Fibroblast of upper back skin (primary cell): ENCODE measurements at regions not wholly inside any gene's neighbourhood (a gene's known extent, or its start where the extent isn't known, plus 50 kb on each side); places are given as distances from the start of the nearest gene placed in this dataset.
"Not testable (repeated sequence)": the region's sequence is repeated elsewhere in the genome, so short reads cannot be mapped to it uniquely, and the experiment has no call there.

Experiments used
- DNase-seq: peaks from one replicate; pipeline ENCODE4 v3.0.0-alpha.2; 2013

DNA sequence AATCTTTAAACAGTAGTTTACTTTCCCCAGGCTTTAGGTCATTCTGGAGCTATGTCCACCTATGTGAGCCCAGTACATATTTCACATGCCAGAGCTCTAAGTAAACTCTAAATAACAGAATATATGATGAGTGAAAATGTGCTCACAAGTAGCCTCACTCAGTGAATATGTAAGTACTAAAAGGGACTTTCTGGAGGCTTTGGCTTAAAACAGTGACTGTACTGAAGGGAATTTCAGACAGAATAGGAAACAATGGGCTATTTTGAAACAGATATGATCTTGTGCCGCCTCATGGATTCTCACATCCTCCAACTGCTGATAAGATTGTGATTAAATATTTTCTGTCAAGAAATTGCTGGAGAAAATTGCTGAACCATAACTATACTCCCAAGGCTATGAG, 747.9 kb downstream of the SOCS6 start:
- peak; percentile 25 for DNase-seq

DNA sequence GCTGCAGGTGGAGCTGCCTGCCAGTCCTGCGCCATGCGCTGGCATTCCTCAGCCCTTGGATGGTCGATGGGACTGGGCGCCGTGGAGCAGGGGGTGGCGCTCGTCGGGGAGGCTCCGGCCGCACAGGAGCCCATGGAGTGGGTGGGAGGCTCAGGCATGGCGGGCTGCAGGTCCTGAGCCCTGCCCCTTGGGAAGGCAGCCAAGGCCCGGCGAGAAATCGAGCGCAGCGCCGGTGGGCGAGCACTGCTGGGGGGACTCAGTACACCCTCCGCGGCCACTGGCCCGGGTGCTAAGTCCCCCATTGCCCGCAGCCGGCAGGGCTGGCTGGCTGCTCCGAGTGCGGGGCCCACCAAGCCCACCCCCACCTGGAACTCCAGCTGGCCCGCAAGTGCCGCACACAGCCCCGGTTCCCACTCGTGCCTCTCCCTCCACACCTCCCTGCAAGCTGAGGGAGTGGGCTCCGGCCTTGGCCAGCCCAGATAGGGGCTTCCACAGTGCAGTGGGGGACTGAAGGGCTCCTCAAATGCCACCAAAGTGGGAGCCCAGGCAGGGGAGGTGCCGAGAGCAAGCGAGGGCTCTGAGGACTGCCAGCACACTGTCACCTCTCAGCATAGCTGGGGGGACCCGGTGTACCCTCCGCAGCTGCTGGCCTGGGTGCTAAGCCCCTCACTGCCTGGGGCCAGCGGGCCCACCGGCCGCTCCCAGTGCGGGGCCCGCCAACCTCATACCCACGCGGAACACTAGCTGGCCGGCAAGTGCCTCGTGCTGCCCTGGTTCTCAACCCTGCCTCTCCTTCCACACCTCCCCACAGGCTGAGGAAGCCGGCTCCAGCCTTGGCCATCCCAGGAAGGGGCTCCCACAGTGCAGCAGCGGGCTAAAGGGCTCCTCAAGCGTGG, 742.7 kb downstream of the SOCS6 start:
- not testable (repeated sequence) for DNase-seq

DNA sequence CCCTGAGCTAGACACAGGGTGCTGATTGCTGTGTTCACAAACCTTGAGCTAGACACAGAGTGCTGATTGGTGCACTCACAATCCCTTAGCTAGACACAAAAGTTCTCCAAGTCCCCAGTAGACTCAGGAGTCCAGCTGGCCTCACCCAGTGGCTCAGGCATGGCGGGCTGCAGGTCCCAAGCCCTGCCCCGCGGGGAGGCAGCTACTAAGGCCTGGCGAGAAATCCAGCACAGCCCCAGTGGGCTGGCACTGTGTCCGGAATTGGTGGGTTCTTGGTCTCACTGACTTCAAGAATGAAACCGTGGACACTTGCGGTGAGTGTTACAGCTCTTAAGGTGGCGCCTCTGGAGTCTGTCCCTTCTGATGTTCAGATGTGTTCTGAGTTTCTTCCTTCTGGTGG, 741.2 kb downstream of the SOCS6 start:
- not testable (repeated sequence) for DNase-seq

DNA sequence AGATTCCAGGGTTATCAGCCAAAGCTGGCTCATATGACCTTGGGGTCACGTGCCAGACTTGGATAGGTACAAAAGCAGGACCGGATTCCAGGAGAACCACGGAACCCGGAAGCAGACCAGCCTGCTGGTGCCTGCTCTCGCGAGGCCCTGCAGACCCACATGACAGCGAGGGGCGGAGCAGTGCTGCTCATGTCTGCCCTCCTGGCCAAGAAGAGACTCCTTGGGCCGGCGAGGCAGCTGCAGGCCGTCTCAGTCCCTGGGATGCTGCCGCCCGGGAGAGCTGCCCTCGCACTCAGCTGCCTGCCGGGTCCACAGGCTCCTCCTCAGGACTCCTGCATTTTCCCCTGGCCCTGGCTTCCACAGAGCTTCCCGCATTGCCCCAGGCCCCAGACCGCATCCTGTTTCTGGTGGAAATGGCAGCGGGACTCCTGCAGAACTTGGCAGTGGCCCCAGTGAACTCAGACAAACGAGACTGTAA, 739.5 kb downstream of the SOCS6 start:
- DNase-seq = no peak

DNA sequence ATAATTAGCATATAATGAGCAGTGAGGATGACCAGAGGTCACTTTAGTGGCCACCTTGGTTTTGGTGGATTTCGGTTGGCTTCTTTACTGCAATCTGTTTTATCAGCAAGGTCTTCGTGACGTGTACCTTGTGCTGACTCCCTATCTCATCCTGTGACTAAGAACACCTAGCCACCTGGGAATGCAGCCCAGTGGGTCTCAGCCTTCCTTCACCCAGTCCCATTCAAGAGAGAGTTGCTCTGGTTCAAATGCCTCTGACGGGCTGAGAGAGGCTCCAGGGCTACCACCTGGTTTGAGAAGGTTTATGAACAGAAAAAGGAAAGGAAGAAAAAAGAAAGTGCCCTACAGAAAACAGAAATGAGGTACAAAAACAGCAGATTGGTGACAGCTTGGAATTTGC, 738.7 kb downstream of the SOCS6 start:
- DNase-seq = no peak

DNA sequence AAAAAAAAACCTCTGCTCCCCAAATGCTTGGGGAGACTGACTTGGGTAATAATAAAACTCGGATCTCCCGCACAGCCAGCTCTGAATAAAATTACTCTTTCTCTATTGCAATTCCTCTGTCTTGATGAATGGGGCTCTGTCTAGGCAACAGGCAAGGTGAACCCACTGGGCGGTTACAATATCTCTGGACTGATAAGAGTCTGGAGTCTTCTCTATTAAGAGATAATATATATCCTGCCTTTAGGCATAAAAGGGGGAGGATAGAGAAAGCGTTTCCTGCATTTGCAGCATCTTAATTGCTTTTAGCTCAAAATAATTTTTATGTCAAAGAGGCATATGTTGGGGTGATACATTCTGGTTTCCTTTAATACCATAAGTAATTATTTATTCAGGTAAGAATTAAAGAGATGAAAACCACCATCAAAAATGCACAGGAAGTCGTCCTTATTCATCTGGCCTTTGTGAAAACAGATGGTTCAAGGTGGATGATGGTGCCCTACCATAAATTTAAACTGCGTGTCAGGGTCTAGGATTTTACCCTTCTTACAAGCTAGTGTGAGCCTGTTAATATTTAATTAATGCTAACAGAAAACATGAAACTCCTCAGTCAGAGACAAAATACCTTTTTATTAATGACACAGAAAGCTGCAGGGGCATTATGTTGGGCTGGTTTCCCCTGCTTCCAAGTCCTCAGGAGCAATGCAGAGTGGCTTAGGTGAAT, 736.8 kb downstream of the SOCS6 start:
- DNase-seq = no peak

DNA sequence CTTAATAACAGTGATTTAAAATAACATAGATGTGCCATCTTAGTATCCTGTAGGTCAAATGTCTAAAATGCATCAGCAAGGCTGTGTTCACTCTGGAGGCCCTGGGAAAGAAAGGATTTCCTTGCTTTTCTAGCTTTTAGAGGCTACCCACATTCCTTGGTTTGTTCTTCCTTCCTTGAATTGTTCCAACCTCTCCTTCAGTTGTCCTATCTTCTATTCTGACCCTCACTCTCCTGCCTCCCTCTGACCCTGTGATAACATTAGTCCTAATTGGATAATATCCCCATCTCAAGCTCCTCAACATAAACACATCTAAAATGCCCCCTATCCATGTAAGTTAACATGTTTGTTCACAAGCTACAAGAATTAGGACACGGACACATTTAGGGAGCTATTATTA, 733.5 kb downstream of the SOCS6 start:
- no peak for DNase-seq

DNA sequence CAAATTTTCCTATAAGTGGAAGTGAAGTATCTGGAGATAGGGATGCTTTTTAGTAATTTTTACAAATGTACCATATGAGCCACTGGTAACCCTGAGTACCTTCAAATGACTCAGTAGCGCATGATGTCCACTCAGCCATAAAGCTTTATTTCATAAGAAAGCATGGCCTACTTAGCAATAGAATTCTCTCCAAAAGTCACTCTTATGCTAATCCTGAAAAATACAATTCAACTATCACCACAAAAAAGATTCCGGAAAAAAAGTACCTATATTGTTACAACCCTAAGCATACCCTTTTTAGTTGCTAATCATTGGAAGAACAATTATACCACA, 732.2 kb downstream of the SOCS6 start:
- no peak for DNase-seq

DNA sequence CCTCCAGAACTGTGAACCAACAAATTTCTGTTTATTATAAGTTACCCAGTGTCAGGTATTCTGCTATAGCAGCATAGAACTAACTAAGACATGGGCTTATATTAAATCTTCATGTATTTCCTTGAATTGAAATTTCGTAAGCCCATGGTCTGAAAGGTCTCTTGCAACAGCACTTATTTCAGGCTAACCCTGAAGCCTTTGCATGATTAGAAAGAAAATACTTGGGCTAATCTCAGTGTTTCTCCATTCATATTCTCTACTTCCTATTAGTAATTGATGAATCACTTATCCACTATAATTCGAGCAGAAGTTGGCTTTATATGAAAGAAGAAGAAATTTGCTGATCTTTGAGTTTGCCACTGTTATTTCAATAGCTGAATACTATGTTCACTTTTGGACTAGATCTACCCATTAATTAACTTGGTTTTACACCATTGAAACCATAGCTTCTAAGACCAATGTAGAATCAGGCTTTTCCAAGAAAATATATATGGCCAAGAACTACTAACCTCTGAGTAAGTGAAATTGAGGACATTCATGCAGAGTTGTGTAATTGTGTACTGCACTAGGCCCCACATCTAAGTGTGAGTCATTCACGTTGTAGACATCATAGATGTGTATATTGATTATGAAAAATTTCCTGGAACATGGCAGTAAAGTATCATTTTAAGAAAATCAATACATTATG, 731.6 kb downstream of the SOCS6 start:
- DNase-seq = no peak

DNA sequence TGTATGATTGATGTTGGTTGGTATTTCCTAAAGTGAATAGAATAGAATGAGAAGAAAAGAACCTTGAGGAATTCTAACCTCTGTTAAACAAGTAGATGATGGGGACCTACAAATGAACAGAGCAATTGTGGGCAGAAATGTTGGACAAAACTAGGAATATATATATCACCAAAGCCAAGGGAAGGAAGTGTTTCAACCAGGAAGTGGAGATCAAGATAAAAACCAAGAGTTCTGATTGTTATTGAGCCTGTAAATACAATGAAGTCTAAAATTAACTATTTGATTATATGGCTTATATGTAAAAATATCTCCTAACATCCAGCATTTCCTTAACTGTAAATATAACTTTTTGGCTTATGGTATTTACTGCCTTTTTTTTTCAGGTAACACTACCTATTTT, 730.0 kb downstream of the SOCS6 start:
- no peak for DNase-seq

DNA sequence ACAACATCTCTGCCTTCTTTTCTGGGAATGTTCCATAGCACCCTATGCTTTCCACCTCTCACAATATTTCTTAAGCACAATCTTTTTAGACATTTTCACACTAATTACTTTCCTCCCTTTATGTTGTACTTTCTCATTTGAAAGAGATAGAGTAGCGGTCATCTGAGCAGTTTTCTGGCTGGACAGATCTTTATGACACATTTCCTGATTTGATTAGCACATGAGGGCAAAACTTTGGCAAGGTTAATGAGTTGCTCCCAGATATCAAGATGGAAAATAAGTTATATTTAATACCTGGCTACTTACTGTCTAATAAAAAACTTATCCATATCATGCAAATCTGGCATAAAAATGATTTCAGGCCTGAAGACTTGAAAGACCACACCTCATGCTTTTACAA, 723.9 kb downstream of the SOCS6 start:
- no peak for DNase-seq

DNA sequence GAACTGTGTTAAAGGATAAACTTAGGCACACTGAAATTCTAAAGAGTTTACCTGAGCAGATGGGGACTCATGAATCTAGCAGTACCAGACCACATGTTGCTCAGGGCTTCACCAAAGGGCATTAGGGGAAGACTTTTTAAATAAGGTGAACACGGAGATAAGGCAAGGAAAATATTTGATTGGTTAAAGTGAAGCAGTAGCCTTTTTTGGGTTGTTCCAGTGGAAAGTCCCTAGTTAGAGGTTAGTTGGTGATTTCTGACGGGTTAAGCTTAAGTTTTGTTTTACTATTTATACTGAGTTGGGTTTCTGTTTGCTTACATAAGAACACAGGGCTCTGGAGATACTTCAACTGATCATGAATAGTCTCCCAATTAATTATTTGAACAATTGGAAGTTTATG, 722.5 kb downstream of the SOCS6 start:
- DNase-seq = no peak

DNA sequence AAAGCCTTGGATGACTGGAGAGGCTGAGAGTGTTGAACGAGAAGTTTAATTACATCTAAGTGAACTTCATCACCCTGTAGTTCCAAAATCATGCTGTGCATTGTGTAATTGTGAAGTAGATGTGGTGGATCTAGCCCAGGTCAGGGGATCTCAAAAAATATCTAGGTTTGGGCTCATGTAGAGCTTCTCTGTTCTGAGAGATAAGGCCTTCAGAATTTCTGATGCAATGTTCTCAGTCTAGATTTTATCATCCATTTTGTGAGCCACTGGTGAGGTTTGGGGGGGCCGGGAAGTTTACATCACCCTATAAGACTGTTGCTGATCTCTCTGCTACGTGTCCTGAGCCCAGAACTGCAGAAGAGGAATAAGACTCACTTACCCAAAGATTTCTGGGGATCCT, 719.4 kb downstream of the SOCS6 start:
- DNase-seq = no peak

DNA sequence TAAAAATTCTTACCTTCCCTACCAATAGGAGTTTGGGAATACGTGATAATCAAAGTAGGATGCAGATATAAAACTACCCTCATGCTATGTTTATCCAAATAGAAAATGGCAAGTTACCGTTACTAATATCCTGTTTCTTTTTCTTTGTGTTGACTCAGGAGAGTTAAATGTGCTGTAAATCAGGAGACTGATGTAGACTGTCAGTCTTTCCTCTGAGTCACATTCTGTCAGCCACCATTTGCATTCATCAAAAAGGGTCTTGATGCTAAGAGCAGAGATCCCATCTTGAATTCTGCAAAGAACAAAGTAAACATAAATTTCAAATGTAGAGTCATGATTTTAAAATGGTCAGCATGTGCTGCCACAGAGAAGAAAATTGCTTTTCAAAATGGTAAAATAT, 712.8 kb downstream of the SOCS6 start:
- DNase-seq = peak; percentile 21

DNA sequence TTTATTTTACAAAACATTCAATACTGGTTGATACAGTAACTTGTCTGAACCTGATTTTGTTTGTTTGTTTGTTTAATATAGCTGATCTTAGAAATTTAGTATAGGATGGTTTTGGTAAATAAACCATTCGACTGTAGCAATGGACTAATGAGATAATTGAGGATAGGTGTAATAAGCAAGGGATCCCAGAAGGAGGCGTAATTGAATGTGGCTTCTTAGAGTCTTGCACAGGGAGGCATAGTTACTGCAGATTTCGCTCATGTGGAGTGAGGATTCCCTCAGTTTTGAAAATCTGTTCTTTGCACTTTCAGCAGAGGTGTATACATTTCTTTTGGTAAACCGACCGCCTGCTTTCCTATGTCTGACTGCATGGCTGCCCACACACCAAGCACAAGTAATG, 709.6 kb downstream of the SOCS6 start:
- DNase-seq = no peak

DNA sequence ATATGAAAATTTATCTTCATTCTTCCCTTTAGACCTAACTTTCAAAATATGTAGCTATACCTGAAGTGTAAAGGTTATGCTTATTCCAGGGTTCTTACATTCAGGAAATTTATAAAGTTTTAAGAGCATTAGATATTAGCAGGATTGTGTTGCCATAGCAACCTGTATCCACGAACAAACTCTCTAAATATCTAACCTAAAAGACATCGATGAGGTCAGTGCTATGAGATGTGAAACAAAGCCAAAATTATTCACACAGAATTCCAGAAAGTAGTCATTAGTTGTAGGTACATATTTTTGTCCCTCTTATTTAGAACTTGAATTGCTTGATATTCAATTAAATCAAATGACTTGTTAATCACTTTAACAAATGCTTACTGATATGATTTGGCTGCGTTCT, 705.3 kb downstream of the SOCS6 start:
- peak; percentile 25 for DNase-seq

DNA sequence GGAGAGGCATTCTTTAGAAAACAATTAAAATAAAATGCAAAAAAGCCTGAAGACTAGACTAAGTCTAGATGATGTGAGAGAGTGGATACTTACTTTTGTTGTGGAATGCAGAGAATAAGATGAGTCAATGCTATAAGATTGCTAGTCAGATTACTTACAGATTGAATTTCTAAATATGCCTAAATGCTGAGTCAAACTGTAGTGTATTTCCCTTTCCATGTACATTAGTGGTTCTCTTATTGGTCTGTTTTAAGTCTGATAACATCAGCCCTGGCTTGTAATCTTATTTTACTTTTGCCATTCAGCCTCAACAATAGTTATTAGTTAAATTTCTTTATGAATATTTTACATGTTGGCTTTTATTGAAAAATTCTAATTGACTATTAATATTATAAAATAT, 702.7 kb downstream of the SOCS6 start:
- DNase-seq = peak; percentile 43

DNA sequence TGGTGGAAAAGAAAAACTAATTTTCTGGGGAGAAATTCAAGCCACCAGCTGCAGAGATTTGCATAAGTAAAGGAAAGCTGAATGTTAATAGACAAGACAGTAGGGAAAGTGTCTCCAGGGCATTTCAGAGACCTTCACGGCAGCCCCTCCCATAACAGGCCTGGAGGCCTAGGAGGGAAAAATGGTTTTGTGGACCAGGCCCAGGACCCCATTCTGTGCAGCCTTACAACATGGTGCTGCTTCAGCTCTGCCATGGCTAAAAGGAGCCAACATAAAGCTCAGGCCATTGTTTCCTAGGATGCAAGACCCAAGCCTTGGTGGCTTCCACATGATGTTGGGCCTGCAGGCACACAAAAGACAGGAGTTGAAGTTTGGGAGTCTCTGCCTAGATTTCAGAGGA, 697.1 kb downstream of the SOCS6 start:
- no peak for DNase-seq

DNA sequence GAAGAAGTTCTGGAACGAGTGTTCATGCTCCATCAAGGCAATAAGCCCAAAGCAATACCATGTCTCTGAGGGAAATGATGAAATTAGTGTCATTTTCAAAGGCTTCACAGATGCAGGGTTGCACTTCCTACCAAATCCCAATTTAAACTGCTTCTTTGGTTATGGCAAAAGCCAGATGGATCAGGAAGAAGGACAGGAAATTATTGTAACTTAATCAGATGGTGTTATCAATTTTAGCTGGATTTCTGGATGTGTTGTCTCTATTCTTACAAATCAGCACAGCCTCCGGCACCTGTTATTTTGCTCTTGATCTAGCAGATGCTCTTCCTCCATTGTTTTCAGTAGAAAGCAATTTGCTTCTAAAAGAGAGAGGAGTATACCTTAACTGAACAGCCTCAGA, 693.4 kb downstream of the SOCS6 start:
- no peak for DNase-seq

DNA sequence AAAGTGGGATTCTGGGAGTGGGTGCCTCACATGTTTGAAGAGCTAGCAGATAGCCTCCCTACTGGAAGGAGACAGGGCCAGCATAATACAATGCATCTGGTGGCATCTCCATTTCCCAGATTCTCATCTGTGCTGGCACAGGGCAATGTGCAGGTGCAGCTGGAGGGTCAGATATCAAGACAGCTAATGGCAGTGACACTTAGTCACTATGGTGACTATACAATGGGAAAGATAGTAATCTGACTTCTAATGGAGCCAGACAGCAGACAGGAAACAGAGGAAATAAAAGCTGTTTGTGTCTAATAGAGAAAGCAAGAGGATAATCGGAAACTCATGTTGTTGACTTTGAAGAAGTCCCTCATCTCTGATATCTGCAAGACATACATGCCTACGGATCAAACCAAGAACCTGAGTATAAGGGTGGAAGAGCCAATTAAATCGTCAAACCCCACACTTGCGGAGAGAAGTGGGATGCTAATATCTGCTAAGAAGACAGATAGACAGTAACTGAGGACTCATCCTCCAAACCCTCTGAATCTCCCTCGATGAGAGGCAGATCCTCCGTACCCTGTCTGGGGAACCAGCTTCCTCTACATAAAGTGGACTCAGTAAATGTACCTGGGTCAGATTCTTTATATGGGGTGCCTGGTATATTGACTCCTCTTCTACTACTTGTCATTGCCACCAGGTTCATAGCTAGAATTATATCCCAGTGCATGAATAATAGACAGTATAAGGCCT, 692.7 kb downstream of the SOCS6 start:
- DNase-seq = no peak

DNA sequence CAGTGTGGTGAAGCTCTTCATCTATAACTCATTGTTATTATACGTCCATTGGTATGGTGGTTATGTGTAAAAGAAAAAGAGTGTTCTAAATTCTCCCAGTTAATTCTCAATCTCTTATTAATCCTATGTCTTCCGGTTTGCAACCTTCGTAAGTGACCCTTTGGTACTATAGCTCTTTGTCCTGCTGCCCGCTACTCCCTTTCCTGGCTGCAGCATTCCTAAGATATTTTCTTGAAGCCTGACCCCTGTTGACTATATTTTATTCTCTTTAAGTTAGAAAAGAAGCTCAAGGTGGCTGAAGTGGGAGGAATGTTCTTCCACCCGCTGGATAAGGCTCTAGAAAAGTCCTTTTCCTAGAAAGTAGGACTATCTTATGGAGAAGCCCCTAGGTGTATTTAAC, 684.8 kb downstream of the SOCS6 start:
- DNase-seq = no peak

DNA sequence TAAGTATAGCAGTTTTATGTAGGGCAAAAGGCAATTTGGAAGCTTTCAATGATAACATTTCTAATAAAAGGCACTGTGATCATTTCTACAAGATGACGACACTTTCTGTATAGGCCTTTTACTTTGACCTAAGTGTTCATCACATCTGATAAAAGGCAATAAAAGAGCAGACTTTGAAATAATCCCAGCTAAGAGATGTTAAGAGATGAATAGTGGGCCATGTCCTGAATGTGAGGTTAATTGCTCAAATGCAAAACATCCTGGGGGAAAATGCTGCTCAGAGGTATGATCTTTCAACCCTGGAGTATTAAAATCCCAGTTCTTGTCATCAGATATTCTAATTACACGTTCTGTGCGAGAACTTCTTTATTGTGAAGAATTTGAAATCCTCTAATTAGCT, 677.6 kb downstream of the SOCS6 start:
- DNase-seq = no peak

DNA sequence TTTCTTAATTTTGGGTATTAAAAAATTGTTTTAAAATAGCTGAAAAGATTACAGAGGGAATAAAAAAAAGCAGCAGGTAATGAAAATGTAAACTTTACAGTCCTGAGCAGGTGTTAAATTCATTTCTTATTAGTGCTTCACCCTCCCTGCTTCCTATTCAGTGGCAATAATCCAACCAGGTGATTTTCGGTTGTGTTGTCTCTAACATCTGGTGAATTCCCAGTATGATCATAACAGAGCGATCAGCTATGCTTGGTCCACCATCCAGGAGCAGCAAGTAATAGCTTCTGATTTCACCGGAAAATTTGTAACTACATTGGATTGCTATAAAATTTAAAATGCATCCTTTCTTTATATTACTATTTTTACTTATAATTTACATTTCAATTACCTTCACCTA, 673.1 kb downstream of the SOCS6 start:
- DNase-seq = no peak
